ENCODE measurements at regions not wholly inside any gene's neighbourhood (a gene's known extent, or its start where the extent isn't known, plus 50 kb on each side); places are given as distances from the start of the nearest gene placed in this dataset.

DNA sequence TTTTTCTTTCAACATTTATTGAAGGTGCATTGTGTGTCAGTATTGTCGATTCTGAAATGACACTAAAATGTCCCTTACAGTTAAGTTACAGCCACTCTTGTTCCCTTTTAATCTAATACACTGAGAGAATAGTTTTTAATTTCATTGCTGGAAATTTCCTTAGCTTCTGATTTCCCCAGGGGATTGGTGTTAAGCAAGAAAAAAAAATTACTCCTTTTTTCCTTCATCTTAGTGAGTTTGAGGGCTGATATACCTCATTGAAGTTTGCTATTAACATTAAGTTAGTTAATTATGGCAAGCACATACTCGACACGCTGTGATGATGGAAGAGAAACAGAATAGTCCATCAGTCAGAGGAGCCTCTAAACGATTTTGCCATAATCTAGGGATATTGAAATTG is 57.0 kb upstream of the EXOC4 start:
- DNase-seq: no peak

DNA sequence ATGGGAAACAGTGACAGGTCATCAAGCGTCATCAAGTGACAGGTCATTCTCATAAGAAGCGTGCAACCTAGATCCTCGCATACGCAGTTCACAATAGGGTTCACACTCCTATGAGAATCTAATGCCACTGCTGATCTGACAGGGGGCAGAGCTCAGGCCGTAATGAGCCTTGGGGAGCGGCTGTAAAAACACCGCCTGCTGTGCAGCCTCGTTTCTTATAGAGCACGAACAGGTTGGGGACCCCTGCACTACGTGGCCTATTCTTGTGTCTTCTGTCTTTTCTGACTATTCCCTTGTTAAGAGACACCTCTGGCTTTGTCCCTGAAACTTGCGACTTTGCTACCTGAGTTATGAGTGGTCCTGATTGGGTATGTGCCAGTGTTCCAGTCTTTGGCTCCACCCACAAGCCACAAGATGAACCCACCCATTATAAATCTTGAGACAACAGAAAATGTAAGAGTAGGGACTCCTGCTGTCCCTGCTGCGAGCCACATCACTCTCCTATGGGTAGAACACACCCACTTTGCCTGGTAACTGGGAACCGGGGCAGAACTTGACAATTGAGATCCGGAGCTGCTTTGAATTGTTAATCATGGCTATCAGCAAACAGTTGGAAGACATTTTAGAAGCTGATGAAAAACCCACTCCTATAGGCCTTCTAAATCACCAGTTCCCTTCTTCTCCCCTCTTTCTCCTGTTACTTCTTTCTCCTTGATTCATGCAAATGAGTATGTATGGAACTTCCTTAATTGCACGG is 55.8 kb upstream of the EXOC4 start:
- DNase-seq: no peak

DNA sequence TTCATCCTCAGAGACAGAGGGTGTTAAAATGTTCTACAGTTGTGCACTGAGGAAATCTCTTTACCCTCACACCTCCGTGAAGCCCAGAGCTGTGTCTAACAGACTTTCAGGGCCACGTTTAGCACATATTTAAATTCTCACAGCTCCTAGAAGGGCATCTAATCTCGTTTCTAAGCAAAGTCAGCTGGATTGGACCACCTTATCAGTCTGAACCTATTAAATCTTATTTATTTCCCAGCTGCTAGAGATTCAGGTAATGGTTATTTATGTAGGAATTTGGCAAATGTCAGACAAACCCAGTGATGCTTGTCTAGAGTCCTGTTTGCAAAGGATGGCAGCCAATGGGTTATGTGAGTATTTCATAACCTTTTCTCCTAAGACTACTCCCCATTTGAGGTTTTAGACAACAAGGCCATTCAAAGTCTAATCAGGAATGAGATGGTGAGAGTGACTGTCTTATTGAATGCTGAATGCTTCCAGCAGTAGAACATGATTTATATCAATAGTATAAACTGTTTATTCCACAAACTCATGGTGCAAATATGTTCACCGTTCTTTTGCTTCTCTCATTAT is 54.8 kb upstream of the EXOC4 start:
- DNase-seq: no peak

DNA sequence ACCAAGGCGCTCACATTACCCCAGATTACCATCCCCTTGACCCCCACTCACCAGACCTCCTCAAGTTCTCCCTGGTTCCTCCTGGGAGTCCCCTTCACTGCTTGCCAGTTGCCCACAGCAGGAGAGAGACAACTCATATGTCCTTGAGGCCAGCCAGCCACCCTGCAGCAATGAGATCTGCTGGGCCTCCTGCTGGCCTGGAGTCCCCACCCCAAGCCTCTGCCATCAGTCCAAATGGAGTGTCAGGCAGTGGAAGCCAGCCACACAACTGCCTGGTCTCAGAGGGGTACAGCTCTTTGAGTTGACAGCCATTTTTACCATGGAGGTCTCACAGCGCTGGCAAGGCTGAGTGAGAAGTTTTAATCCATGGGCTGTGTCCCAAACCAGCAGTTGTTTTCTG is 53.0 kb upstream of the EXOC4 start:
- DNase-seq: no peak

DNA sequence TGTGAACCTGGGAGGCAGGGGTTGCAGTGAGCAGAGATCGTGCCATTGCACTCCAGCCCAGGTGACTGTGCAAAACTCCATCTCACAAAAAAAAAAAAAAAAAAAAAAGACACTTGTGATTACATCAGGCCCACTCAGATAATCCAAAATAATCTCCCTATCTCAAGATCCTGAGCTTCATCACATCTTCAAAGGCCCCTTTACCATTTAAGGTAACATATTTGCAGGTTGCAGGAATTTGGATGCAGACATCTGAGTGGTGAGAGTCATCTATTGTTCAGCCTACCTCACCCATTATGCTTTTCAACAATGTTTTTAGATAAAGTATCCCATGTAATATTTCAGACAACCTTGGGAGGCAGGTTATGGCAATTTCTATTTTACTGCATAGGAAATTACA is 51.4 kb upstream of the EXOC4 start:
- DNase-seq: no peak

DNA sequence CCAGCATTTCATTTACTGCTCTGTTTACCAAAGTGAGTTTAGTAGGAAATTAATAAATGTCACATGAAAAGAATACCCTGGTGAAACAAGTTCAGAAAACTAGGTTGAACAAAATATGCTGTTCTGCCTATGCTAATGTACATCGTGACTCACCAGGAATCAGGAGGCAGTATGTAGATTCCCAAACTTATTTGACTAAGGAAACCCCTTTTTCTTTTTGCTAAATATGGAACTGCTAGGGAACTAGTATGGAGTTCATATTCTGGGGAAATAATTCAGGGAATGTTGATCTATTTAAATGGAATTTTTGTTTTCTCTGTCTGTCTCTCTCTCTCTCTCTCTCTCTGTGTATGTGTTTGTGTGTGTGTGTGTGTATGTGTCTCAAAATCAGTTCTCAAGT is 49.9 kb upstream of the EXOC4 start:
- no peak for DNase-seq

All from stimulated activated CD4-positive, alpha-beta T cell treated with anti-CD3 and anti-CD28 coated beads, Interleukin-1b, Interleukin-23, amount 100 ng/mL, for 48 hours (primary cell).